B cell (primary cell): ENCODE measurements at regions not wholly inside any gene's neighbourhood (a gene's known extent, or its start where the extent isn't known, plus 50 kb on each side); places are given as distances from the start of the nearest gene placed in this dataset.

ENCODE experiments used
- ATAC-seq: fragments of 200-7000 bp; cut with Tn5 transposase; one replicate; pipeline ENCODE4 v1.10.0; 2021; ENCODE audit warnings: low read depth, mild to moderate bottlenecking, moderate number of reproducible peaks, moderate library complexity
- CTCF ChIA-PET: fragments of 350-600 bp; sonication (Branson Sonifier 250); formaldehyde crosslinking; loops from one replicate; lab custom pipeline; 2021; ENCODE audit warnings: antibody characterized with exemption, inconsistent platforms; lab: Charles Lee
- POLR2A ChIA-PET: fragments of 350-600 bp; sonication (Branson Sonifier 250); formaldehyde crosslinking; loops from one replicate; lab custom pipeline; 2021; ENCODE audit warnings: antibody characterized with exemption; lab: Charles Lee
- DNase-seq: peaks from one replicate; pipeline ENCODE4 v3.0.0; 2013
- H2AFZ ChIP-seq: 2 replicates; pipeline ENCODE4 v1.6.1; 2012; ENCODE audit warnings: mild to moderate bottlenecking, low read depth, low read length; ENCODE audit not compliant: insufficient read depth, poor library complexity, severe bottlenecking
- H3K27ac ChIP-seq, 2 donors: 1 replicate in 1 of 2; 2 replicates in 1 of 2; pipeline ENCODE4 v1.5.1; 2012 to 2013; ENCODE audit warnings: low read length in 2 of 2, mild to moderate bottlenecking in 2 of 2, moderate library complexity in 1 of 2
- H3K27me3 ChIP-seq, 4 experiments: fragments of 200-600 bp in 1 of 4; sonication (generic) in 1 of 4; replicated peaks in 1 of 4; 1 replicate in 2 of 4; 2 replicates in 2 of 4; pipeline versions ENCODE4 v1.6.1 to v1.7.0; 2013 to 2016; ENCODE audit warnings: low read length in 3 of 4, mild to moderate bottlenecking in 2 of 4, mixed read lengths in 1 of 4, moderate library complexity in 1 of 4; ENCODE audit not compliant: insufficient read depth in 4 of 4, control insufficient read depth in 3 of 4; ENCODE audit errors: control extremely low read depth in 1 of 4
- H3K36me3 ChIP-seq, 2 experiments: replicated peaks in 1 of 2; 1 replicate in 1 of 2; 2 replicates in 1 of 2; pipeline versions ENCODE4 v1.6.1 to v1.7.1; 2013; ENCODE audit warnings: low read length in 1 of 2; ENCODE audit not compliant: insufficient read depth in 2 of 2, control insufficient read depth in 1 of 2; ENCODE audit errors: control extremely low read depth in 1 of 2, extremely low read depth in 1 of 2
- H3K4me1 ChIP-seq, 2 donors: fragments of 200-600 bp in 1 of 2; sonication (generic) in 1 of 2; 1 replicate in 1 of 2; 2 replicates in 1 of 2; pipeline versions ENCODE4 v1.5.1 to v1.6.1; 2013 to 2017; ENCODE audit warnings: low read length in 2 of 2; ENCODE audit not compliant: control insufficient read depth in 2 of 2, insufficient read depth in 2 of 2
- H3K4me2 ChIP-seq: replicated peaks from 2 replicates; pipeline ENCODE3; 2012; ENCODE audit warnings: mild to moderate bottlenecking, low read depth, low read length; ENCODE audit not compliant: poor library complexity, severe bottlenecking
- H3K4me3 ChIP-seq, 5 experiments: fragments of 200-600 bp in 1 of 5; sonication (generic) in 1 of 5; 1 replicate in 3 of 5; 2 replicates in 2 of 5; pipeline versions ENCODE4 v1.5.1 to v1.7.0; 2011 to 2016; ENCODE audit warnings: low read length in 4 of 5, mild to moderate bottlenecking in 4 of 5, low read depth in 2 of 5, control low read depth in 1 of 5, moderate library complexity in 1 of 5; ENCODE audit not compliant: insufficient read depth in 1 of 5; ENCODE audit errors: control extremely low read depth in 1 of 5, extremely low read depth in 1 of 5
- H3K79me2 ChIP-seq: fragments of 200-600 bp; sonication (generic); one replicate; pipeline ENCODE4 v1.6.0; 2016; ENCODE audit warnings: low read length; ENCODE audit not compliant: control insufficient read depth, insufficient read depth
- H3K9ac ChIP-seq: fragments of 200-600 bp; sonication (generic); 2 replicates; pipeline ENCODE4 v1.6.1; 2017; ENCODE audit warnings: mild to moderate bottlenecking, low read length, moderate library complexity
- H3K9me3 ChIP-seq, 3 donors: one replicate each; pipeline versions ENCODE4 v1.6.1 to v1.7.1; 2013; ENCODE audit warnings: low read length in 2 of 3; ENCODE audit not compliant: control insufficient read depth in 2 of 3, insufficient read depth in 1 of 3; ENCODE audit errors: control extremely low read depth in 1 of 3
- H4K20me1 ChIP-seq: 2 replicates; pipeline ENCODE4 v1.6.0; 2012; ENCODE audit warnings: mild to moderate bottlenecking, low read length; ENCODE audit not compliant: insufficient read depth, control insufficient read depth, poor library complexity, severe bottlenecking
- H3K27ac Mint-ChIP-seq: one replicate; pipeline ENCODE4 v1.8.0; 2021; ENCODE audit warnings: mixed read lengths
- H3K27me3 Mint-ChIP-seq: one replicate; pipeline ENCODE4 v1.8.0; 2021; ENCODE audit warnings: mixed read lengths
- H3K4me1 Mint-ChIP-seq: one replicate; pipeline ENCODE4 v1.8.0; 2021; ENCODE audit warnings: mixed read lengths
- H3K4me3 Mint-ChIP-seq: one replicate; pipeline ENCODE4 v1.8.0; 2021; ENCODE audit warnings: mixed read lengths
- H3K9me3 Mint-ChIP-seq: one replicate; pipeline ENCODE4 v1.8.0; 2022; ENCODE audit warnings: mixed read lengths; ENCODE audit not compliant: insufficient read depth
- EZH2 ChIP-seq: IDR thresholded peaks from 2 replicates; pipeline ENCODE4 v1.6.1; 2012; ENCODE audit warnings: borderline replicate concordance, low read depth, mild to moderate bottlenecking, moderate library complexity, low read length; ENCODE audit not compliant: insufficient read depth, poor library complexity, severe bottlenecking
- WGBS: methylation state at CpG from one replicate; pipeline ENCODE4 v1.1.5; 2013; ENCODE audit warnings: missing lambda C conversion rate; ENCODE audit not compliant: insufficient coverage; 5-methylcytosine and 5-hydroxymethylcytosine counted together
- intact Hi-C: fragments of 100-400 bp; cut with micrococcal nuclease; formaldehyde crosslinking; loops from one replicate; pipeline ENCODE4 v1.10.0; 2022
- TF ChIP-seq, protein P1 (sequence below): fragments of 200-600 bp; IDR thresholded peaks from one replicate; pipeline ENCODE4 v1.8.0; 2022; ENCODE audit warnings: antibody characterized with exemption, mild to moderate bottlenecking

DNA sequence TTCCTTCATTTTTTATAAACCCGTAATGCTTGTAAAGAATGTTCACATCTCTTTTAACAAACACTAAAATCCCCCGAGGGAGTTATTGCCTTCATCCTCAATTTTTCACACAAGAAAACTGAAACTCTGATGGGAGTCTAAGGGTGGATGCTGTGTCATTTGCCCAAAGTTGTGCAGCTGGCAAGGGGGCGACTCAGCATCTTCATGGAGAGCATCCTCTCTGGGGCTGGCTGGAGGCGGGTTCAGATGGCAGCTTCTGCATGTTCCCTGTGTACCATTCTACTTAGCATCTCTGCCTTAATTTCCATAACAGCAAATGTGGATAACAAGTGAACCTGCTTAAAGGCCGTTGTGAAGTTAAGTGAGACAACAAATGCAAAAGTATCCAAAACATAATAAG, 256.4 kb downstream of the IRS2 start:
- Mint-ChIP-seq H3K27me3 (no peaks in the 10 kb centered on the region), H3K27ac (no peak overlapping the region), H3K9me3 (no peaks in the 10 kb centered on the region), H3K4me3 (no peak overlapping the region), H3K4me1 (no peaks in the 10 kb centered on the region)
- H3K27ac ChIP-seq = no peak overlapping the region
- POLR2A ChIA-PET = no interaction called here
- no peaks in the 10 kb centered on the region for H4K20me1 ChIP-seq
- H3K4me3 ChIP-seq = no peak overlapping the region
- H3K4me2 ChIP-seq = no peak overlapping the region
- ATAC-seq (no peak), DNase-seq (no peak)
- 80% methylated on average over 1 of the region's 5 CpGs for WGBS
- no peak overlapping the region for H3K9ac ChIP-seq
- H2AFZ ChIP-seq = no peak overlapping the region
- TF ChIP-seq, protein P1, sequence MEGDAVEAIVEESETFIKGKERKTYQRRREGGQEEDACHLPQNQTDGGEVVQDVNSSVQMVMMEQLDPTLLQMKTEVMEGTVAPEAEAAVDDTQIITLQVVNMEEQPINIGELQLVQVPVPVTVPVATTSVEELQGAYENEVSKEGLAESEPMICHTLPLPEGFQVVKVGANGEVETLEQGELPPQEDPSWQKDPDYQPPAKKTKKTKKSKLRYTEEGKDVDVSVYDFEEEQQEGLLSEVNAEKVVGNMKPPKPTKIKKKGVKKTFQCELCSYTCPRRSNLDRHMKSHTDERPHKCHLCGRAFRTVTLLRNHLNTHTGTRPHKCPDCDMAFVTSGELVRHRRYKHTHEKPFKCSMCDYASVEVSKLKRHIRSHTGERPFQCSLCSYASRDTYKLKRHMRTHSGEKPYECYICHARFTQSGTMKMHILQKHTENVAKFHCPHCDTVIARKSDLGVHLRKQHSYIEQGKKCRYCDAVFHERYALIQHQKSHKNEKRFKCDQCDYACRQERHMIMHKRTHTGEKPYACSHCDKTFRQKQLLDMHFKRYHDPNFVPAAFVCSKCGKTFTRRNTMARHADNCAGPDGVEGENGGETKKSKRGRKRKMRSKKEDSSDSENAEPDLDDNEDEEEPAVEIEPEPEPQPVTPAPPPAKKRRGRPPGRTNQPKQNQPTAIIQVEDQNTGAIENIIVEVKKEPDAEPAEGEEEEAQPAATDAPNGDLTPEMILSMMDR = no peak
- TF ChIP-seq EZH2 = no peak
- intact Hi-C loops = no loop called here
- no peaks in the 10 kb centered on the region for H3K27me3 ChIP-seq
- CTCF ChIA-PET = no interaction called here
- no peaks in the 10 kb centered on the region for H3K9me3 ChIP-seq
- no peaks in the 10 kb centered on the region for H3K36me3 ChIP-seq
- no peaks in the 10 kb centered on the region for H3K79me2 ChIP-seq
- no peaks in the 10 kb centered on the region for H3K4me1 ChIP-seq

GRCh38 chr13:109521719-109522118, 264.7 kb downstream of the IRS2 start:
- Mint-ChIP-seq H3K4me1 (no peaks in the 10 kb centered on the region), H3K4me3 (no peak overlapping the region), H3K27me3 (no peaks in the 10 kb centered on the region), H3K9me3 (no peaks in the 10 kb centered on the region), H3K27ac (no peak overlapping the region)
- Histone ChIP-seq H3K9ac (no peak overlapping the region), H3K36me3 (no peaks in the 10 kb centered on the region), H3K9me3 (peaks cover 0 to 2% (median 0%) of the 10 kb centered on the region in 3 donors), H3K27ac (no peak overlapping the region), H4K20me1 (no peaks in the 10 kb centered on the region), H3K4me3 (no peak overlapping the region), H3K4me2 (no peak overlapping the region), H3K79me2 (no peaks in the 10 kb centered on the region), H2AFZ (no peak overlapping the region), H3K4me1 (no peaks in the 10 kb centered on the region), H3K27me3 (no peaks in the 10 kb centered on the region)
- 93% methylated on average over 18 of the region's 21 CpGs for WGBS
- TF ChIP-seq, protein P1 = no peak
- TF ChIP-seq EZH2 = no peak
- ChIA-PET POLR2A (no interaction called here), CTCF (no interaction called here)
- intact Hi-C loops = no loop called here
- DNase-seq (no peak), ATAC-seq (no peak)
